Caco-2 (cell line): ENCODE measurements at regions not wholly inside any gene's neighbourhood (a gene's known extent, or its start where the extent isn't known, plus 50 kb on each side); places are given as distances from the start of the nearest gene placed in this dataset.

Experiments
- BruUV-seq: library from RNA; stranded (reverse); fragments of 400-500 nt; replicated peaks from 2 replicates; lab custom pipeline; 2021; lab: Mats Ljungman, UMichigan
- CTCF ChIA-PET: fragments of 300-600 bp; sonication (Branson Sonifier 250); formaldehyde crosslinking; loops from one replicate; lab custom pipeline; 2022; ENCODE audit warnings: antibody characterized with exemption; lab: Charles Lee
- POLR2A ChIA-PET: fragments of 300-600 bp; sonication (Branson Sonifier 250); formaldehyde crosslinking; loops from one replicate; lab custom pipeline; 2022; ENCODE audit warnings: antibody characterized with exemption; lab: Charles Lee
- DNase-seq, 2 experiments: peaks; one replicate each; pipeline versions ENCODE4 v3.0.0 to v3.0.0-alpha.2; 2020 to 2022
- H3K27me3 ChIP-seq: replicated peaks from 2 replicates; pipeline ENCODE4 v1.6.0; 2011; ENCODE audit warnings: low read length; ENCODE audit not compliant: control insufficient read depth, insufficient read depth
- H3K36me3 ChIP-seq: 2 replicates; pipeline ENCODE4 v1.5.1; 2011; ENCODE audit warnings: low read length; ENCODE audit not compliant: control insufficient read depth, insufficient read depth
- H3K4me1 ChIP-seq: fragments of 250-450 bp; sonication (Bioruptor Pico); 2 replicates; pipeline ENCODE4 v1.5.1; 2020; ENCODE audit warnings: mild to moderate bottlenecking
- H3K4me3 ChIP-seq: 2 replicates; pipeline ENCODE4 v1.5.1; 2011; ENCODE audit warnings: low read depth, mild to moderate bottlenecking, control low read depth, low read length
- H3K9me3 ChIP-seq: fragments of 250-450 bp; sonication (Bioruptor Pico); 2 replicates; pipeline ENCODE4 v1.5.1; 2020; ENCODE audit warnings: mild to moderate bottlenecking, moderate library complexity
- H3K27ac Mint-ChIP-seq: one replicate; pipeline ENCODE4 v1.8.0; 2022; ENCODE audit warnings: mixed read lengths; ENCODE audit not compliant: unreplicated experiment
- H3K27me3 Mint-ChIP-seq: one replicate; pipeline ENCODE4 v1.8.0; 2022; ENCODE audit warnings: mixed read lengths; ENCODE audit not compliant: insufficient read depth, unreplicated experiment
- H3K36me3 Mint-ChIP-seq: one replicate; pipeline ENCODE4 v1.8.0; 2022; ENCODE audit warnings: mild to moderate bottlenecking, mixed read lengths; ENCODE audit not compliant: insufficient read depth, unreplicated experiment
- H3K4me1 Mint-ChIP-seq: one replicate; pipeline ENCODE4 v1.8.0; 2022; ENCODE audit warnings: low read depth, mixed read lengths; ENCODE audit not compliant: unreplicated experiment
- H3K4me3 Mint-ChIP-seq: one replicate; pipeline ENCODE4 v1.8.0; 2022; ENCODE audit warnings: mild to moderate bottlenecking, moderate library complexity, mixed read lengths; ENCODE audit not compliant: unreplicated experiment
- H3K9me3 Mint-ChIP-seq: one replicate; pipeline ENCODE4 v1.8.0; 2022; ENCODE audit warnings: mixed read lengths; ENCODE audit not compliant: unreplicated experiment
- intact Hi-C: fragments of 100-400 bp; cut with micrococcal nuclease; formaldehyde crosslinking; loops from one replicate; pipeline ENCODE4 v1.10.0; 2022; ENCODE audit not compliant: unreplicated experiment
- TF ChIP-seq, protein P1 (sequence below), 2 experiments: fragments of 200-600 bp in 1 of 2; IDR thresholded peaks; 1 replicate in 1 of 2; 2 replicates in 1 of 2; pipeline versions ENCODE4 v1.5.1 to v1.8.0; 2011 to 2022; ENCODE audit warnings: antibody characterized with exemption in 1 of 2, control low read depth in 1 of 2, inconsistent platforms in 1 of 2, low read depth in 1 of 2, low read length in 1 of 2, mild to moderate bottlenecking in 1 of 2, moderate library complexity in 1 of 2; ENCODE audit not compliant: insufficient read depth in 1 of 2, severe bottlenecking in 1 of 2, unreplicated experiment in 1 of 2

DNA sequence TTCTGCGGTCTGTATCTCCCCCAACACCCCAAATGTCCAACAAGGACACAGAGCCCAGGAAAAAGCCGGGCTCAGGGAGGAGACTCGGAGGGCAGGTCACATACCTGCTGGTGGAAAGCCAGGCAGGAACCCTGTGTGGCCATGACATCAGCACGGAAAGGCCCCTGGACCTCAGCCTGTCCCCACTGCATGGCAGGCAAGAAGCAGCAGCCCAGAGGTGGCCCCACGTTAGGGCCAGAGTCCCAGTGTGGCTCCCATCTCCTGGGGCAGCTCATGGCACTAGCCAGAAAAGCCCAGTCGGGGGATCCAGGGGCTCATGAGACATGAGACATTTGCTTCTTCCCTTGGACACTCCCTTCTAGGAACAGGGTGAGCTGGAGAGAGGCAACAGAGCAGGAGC, 258.7 kb downstream of the DLL1 start:
- CTCF ChIA-PET = no interaction called here
- Mint-ChIP-seq H3K4me3 (no peak overlapping the region), H3K27me3 (no peaks in the 10 kb centered on the region), H3K9me3 (peaks cover 31% of the 10 kb centered on the region), H3K4me1 (peaks cover 10% of the 10 kb centered on the region), H3K27ac (no peak overlapping the region), H3K36me3 (no peaks in the 10 kb centered on the region)
- no peaks in the 10 kb centered on the region for H3K27me3 ChIP-seq
- intact Hi-C loops = no loop called here
- no TSS peak for BruUV-seq
- peaks cover 27% of the 10 kb centered on the region for H3K4me1 ChIP-seq
- TF ChIP-seq, protein P1, sequence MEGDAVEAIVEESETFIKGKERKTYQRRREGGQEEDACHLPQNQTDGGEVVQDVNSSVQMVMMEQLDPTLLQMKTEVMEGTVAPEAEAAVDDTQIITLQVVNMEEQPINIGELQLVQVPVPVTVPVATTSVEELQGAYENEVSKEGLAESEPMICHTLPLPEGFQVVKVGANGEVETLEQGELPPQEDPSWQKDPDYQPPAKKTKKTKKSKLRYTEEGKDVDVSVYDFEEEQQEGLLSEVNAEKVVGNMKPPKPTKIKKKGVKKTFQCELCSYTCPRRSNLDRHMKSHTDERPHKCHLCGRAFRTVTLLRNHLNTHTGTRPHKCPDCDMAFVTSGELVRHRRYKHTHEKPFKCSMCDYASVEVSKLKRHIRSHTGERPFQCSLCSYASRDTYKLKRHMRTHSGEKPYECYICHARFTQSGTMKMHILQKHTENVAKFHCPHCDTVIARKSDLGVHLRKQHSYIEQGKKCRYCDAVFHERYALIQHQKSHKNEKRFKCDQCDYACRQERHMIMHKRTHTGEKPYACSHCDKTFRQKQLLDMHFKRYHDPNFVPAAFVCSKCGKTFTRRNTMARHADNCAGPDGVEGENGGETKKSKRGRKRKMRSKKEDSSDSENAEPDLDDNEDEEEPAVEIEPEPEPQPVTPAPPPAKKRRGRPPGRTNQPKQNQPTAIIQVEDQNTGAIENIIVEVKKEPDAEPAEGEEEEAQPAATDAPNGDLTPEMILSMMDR (IDR thresholded peaks at IDR 0.05; ENCODE audit: insufficient read depth in 1 of 2, low read depth in 1 of 2, low read length in 1 of 2, severe bottlenecking in 1 of 2, unreplicated experiment in 1 of 2) = no peak
- no peaks in the 10 kb centered on the region for H3K36me3 ChIP-seq
- H3K4me3 ChIP-seq = no peak overlapping the region
- POLR2A ChIA-PET = no interaction called here
- peak in 1 of 2 experiments; percentile 22 for DNase-seq
- H3K9me3 ChIP-seq = no peaks in the 10 kb centered on the region

DNA sequence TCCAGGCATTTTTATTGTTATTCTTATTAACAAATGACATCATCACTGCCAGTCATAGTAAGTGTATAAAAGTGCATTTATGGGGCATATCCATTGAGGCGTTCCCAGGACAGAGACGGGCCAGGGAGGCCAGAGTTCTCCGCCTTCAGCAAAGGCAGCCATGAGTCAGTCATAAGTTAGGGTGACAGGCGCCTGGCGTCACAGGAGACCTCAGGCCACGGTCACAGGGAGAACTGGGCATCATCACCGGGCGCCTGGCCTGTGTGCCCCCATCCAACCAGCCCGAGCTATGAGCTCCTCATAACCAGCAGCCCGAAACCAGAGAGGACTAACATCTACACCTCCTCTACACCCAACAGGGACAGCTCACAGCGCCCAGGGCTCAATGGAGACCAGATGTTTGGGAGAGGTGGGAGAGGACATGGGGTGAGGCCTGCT, 259.2 kb downstream of the DLL1 start:
- no TSS peak for BruUV-seq
- intact Hi-C loops = no loop called here
- DNase-seq = peak in 1 of 2 experiments; percentile 14
- Mint-ChIP-seq H3K27me3 (no peaks in the 10 kb centered on the region), H3K4me3 (no peak overlapping the region), H3K4me1 (peaks cover 10% of the 10 kb centered on the region), H3K27ac (no peak overlapping the region), H3K36me3 (no peaks in the 10 kb centered on the region), H3K9me3 (peaks cover 31% of the 10 kb centered on the region)
- TF ChIP-seq, protein P1 (IDR thresholded peaks at IDR 0.05; ENCODE audit: insufficient read depth in 1 of 2, low read depth in 1 of 2, low read length in 1 of 2, severe bottlenecking in 1 of 2, unreplicated experiment in 1 of 2) = no peak
- H3K27me3 ChIP-seq = no peaks in the 10 kb centered on the region
- H3K9me3 ChIP-seq = no peaks in the 10 kb centered on the region
- peaks cover 27% of the 10 kb centered on the region for H3K4me1 ChIP-seq
- ChIA-PET POLR2A (interaction anchor here (0.5 kb wide), 1 partner anchor 160 kb away, joined by 4 read pairs; no protein-coding TSS in a partner anchor), CTCF (no interaction called here)
- H3K36me3 ChIP-seq = no peaks in the 10 kb centered on the region
- H3K4me3 ChIP-seq = no peak overlapping the region

DNA sequence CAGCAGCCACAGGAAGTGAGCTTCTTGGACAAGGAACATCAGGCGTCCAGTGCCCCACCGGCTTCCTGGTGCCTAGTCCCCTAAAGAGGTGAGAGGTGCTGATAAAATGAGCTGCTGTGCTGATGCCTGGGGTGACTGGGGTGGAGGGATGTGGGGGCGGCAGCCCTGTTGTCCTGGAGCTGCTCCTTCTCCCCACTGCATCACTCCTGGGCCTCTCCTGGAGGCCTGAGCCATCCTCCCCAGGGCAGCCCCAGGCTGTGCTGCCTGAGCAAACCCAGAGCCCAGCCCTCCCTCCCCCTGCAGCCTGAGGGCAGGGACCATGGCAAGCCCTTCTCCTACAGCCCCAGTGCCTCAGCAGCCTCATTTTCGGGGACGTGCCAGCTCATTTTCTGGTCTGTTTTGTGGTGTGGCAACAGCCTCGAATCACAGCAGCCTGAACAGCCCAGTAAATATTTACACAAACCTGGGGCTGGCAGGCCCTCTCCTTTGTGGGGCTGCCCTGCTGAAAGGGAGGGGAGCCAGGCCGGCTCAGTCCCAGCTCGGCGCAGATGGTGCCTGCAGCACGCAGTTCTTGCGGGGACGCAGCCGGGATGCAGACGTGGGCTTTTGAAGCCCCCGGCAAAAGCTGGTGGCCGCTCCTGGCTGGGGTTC, 259.9 kb downstream of the DLL1 start:
- Mint-ChIP-seq H3K4me3 (no peak overlapping the region), H3K27ac (no peak overlapping the region), H3K4me1 (peaks cover 10% of the 10 kb centered on the region), H3K9me3 (peaks cover 31% of the 10 kb centered on the region), H3K27me3 (no peaks in the 10 kb centered on the region), H3K36me3 (no peaks in the 10 kb centered on the region)
- no peaks in the 10 kb centered on the region for H3K36me3 ChIP-seq
- TF ChIP-seq, protein P1 (IDR thresholded peaks at IDR 0.05; ENCODE audit: insufficient read depth in 1 of 2, low read depth in 1 of 2, low read length in 1 of 2, severe bottlenecking in 1 of 2, unreplicated experiment in 1 of 2) = no peak
- no peaks in the 10 kb centered on the region for H3K9me3 ChIP-seq
- ChIA-PET POLR2A (no interaction called here), CTCF (no interaction called here)
- intact Hi-C loops = no loop called here
- peak in 1 of 2 experiments; percentile 33 for DNase-seq
- no peaks in the 10 kb centered on the region for H3K27me3 ChIP-seq
- no peak overlapping the region for H3K4me3 ChIP-seq
- peaks cover 27% of the 10 kb centered on the region for H3K4me1 ChIP-seq
- no TSS peak for BruUV-seq
